Keratinocyte (primary cell): ENCODE measurements at regions not wholly inside any gene's neighbourhood (a gene's known extent, or its start where the extent isn't known, plus 50 kb on each side); places are given as distances from the start of the nearest gene placed in this dataset.
"Not testable (repeated sequence)": the region's sequence is repeated elsewhere in the genome, so short reads cannot be mapped to it uniquely, and the experiment has no call there.

Experiments
- DNase-seq: peaks from one replicate; pipeline ENCODE4 v3.0.0-alpha.2; 2011; ENCODE audit warnings: low read depth, missing footprints, low spot score
- FAIRE-seq: peaks from 2 replicates; lab custom pipeline; 2011; peaks lifted over from hg19 to GRCh38; lab: Jason Lieb, UNC
- H2AFZ ChIP-seq: 2 replicates; pipeline ENCODE4 v1.6.0; 2012; ENCODE audit warnings: low read length, control low read depth, inconsistent platforms; ENCODE audit not compliant: control insufficient read depth
- H3K27ac ChIP-seq: 2 replicates; pipeline ENCODE4 v1.5.1; 2011; ENCODE audit warnings: low read length; ENCODE audit not compliant: control insufficient read depth, insufficient read depth
- H3K27me3 ChIP-seq: 3 replicates; pipeline ENCODE4 v1.6.0; 2011; ENCODE audit warnings: low read length; ENCODE audit not compliant: control insufficient read depth, insufficient read depth; ENCODE audit errors: extremely low read depth
- H3K36me3 ChIP-seq, 2 experiments: 2 replicates in 1 of 2; 3 replicates in 1 of 2; pipeline ENCODE4 v1.5.1; 2011; ENCODE audit warnings: low read length in 2 of 2, mild to moderate bottlenecking in 1 of 2; ENCODE audit not compliant: control insufficient read depth in 2 of 2, insufficient read depth in 2 of 2; ENCODE audit errors: extremely low read depth in 1 of 2
- H3K4me1 ChIP-seq: 3 replicates; pipeline ENCODE4 v1.5.1; 2011; ENCODE audit warnings: low read length; ENCODE audit not compliant: control insufficient read depth, insufficient read depth; ENCODE audit errors: extremely low read depth
- H3K4me2 ChIP-seq: 3 replicates; pipeline ENCODE4 v1.6.0; 2011; ENCODE audit warnings: low read depth, low read length; ENCODE audit not compliant: control insufficient read depth, insufficient read depth; ENCODE audit errors: extremely low read depth
- H3K4me3 ChIP-seq, 3 experiments: fragments of 200-600 bp in 1 of 3; sonication (generic) in 1 of 3; 2 replicates in 2 of 3; 3 replicates in 1 of 3; pipeline ENCODE4 v1.5.1; 2011 to 2016; ENCODE audit warnings: low read length in 3 of 3, mild to moderate bottlenecking in 3 of 3, control low read depth in 2 of 3, inconsistent platforms in 1 of 3, low read depth in 1 of 3, mixed read lengths in 1 of 3, mixed run types in 1 of 3, moderate library complexity in 1 of 3; ENCODE audit not compliant: control insufficient read depth in 2 of 3, insufficient read depth in 2 of 3; ENCODE audit errors: extremely low read depth in 1 of 3
- H3K79me2 ChIP-seq: 2 replicates; pipeline ENCODE4 v1.6.0; 2012; ENCODE audit warnings: low read length; ENCODE audit not compliant: control insufficient read depth, insufficient read depth
- H3K9ac ChIP-seq: 3 replicates; pipeline ENCODE4 v1.6.0; 2011; ENCODE audit warnings: low read length; ENCODE audit not compliant: control insufficient read depth, insufficient read depth; ENCODE audit errors: extremely low read depth
- H3K9me1 ChIP-seq: 3 replicates; pipeline ENCODE4 v1.6.0; 2011; ENCODE audit warnings: low read length; ENCODE audit not compliant: control insufficient read depth, insufficient read depth; ENCODE audit errors: extremely low read depth
- H3K9me3 ChIP-seq: 2 replicates; pipeline ENCODE4 v1.5.1; 2012; ENCODE audit warnings: low read depth, low read length; ENCODE audit not compliant: control insufficient read depth
- H4K20me1 ChIP-seq: 3 replicates; pipeline ENCODE4 v1.6.0; 2011; ENCODE audit warnings: low read length; ENCODE audit not compliant: control insufficient read depth, insufficient read depth; ENCODE audit errors: extremely low read depth
- EZH2 ChIP-seq: IDR thresholded peaks from one replicate; pipeline ENCODE4 v1.6.1; 2012; ENCODE audit warnings: inconsistent platforms, mild to moderate bottlenecking, low read length, moderate library complexity
- dilution Hi-C: fragments of 300-500 bp; cut with MboI; formaldehyde crosslinking; loops from one replicate; pipeline ENCODE4 v1.7.0; 2020; ENCODE audit warnings: low sequenced_read_pairs; ENCODE audit not compliant: extremely low pct_ligation_motif_present
- TF ChIP-seq, protein P1 (sequence below), 3 experiments: IDR thresholded peaks in 1 of 3; conservative IDR thresholded peaks in 1 of 3; optimal IDR thresholded peaks in 1 of 3; 2 replicates in 2 of 3; 3 replicates in 1 of 3; pipeline versions ENCODE3 to v1.5.1; 2011; ENCODE audit warnings: low read length in 3 of 3, mild to moderate bottlenecking in 3 of 3, moderate library complexity in 2 of 3, control low read depth in 1 of 3, inconsistent platforms in 1 of 3; ENCODE audit not compliant: insufficient read depth in 2 of 3; ENCODE audit errors: extremely low read depth in 1 of 3

DNA sequence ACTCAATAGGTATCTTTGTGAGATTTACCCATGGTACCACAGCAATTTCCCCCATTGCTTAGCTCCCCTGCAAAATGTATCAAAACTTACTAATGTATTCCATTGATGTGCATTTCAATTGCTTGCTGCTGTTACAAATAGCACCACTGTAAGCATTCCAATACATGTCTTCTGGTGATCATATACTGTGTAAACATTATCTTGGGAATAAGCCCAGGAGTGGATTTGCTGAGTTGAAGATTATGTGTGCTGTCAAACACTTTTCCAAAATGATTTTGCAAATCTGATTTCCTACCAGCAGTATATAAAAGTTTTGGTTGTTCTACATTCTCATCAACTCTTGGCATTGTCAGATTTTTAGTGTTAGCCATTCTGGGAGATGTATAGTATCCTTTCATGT is 141.0 kb upstream of the KCTD3 start:
- no peaks in the 10 kb centered on the region for H4K20me1 ChIP-seq
- no peaks in the 10 kb centered on the region for H3K4me1 ChIP-seq
- no peak for FAIRE-seq
- H3K79me2 ChIP-seq: no peaks in the 10 kb centered on the region
- no peaks in the 10 kb centered on the region for H3K36me3 ChIP-seq
- H3K4me3 ChIP-seq: no peak overlapping the region
- H3K9me3 ChIP-seq: no peaks in the 10 kb centered on the region
- H2AFZ ChIP-seq: no peak overlapping the region
- dilution Hi-C loops: no loop called here
- TF ChIP-seq EZH2: no peak
- TF ChIP-seq, protein P1, sequence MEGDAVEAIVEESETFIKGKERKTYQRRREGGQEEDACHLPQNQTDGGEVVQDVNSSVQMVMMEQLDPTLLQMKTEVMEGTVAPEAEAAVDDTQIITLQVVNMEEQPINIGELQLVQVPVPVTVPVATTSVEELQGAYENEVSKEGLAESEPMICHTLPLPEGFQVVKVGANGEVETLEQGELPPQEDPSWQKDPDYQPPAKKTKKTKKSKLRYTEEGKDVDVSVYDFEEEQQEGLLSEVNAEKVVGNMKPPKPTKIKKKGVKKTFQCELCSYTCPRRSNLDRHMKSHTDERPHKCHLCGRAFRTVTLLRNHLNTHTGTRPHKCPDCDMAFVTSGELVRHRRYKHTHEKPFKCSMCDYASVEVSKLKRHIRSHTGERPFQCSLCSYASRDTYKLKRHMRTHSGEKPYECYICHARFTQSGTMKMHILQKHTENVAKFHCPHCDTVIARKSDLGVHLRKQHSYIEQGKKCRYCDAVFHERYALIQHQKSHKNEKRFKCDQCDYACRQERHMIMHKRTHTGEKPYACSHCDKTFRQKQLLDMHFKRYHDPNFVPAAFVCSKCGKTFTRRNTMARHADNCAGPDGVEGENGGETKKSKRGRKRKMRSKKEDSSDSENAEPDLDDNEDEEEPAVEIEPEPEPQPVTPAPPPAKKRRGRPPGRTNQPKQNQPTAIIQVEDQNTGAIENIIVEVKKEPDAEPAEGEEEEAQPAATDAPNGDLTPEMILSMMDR (optimal IDR thresholded peaks at IDR 0.05 in 1 of 3, IDR thresholded peaks at IDR 0.05 in 1 of 3, conservative IDR thresholded peaks at IDR 0.05 in 1 of 3; ENCODE audit: extremely low read depth in 1 of 3, insufficient read depth in 2 of 3, low read length in 3 of 3): no peak
- no peaks in the 10 kb centered on the region for H3K27me3 ChIP-seq
- no peak overlapping the region for H3K9ac ChIP-seq
- no peak for DNase-seq
- H3K9me1 ChIP-seq: no peaks in the 10 kb centered on the region
- H3K27ac ChIP-seq: no peak overlapping the region
- H3K4me2 ChIP-seq: no peak overlapping the region

DNA sequence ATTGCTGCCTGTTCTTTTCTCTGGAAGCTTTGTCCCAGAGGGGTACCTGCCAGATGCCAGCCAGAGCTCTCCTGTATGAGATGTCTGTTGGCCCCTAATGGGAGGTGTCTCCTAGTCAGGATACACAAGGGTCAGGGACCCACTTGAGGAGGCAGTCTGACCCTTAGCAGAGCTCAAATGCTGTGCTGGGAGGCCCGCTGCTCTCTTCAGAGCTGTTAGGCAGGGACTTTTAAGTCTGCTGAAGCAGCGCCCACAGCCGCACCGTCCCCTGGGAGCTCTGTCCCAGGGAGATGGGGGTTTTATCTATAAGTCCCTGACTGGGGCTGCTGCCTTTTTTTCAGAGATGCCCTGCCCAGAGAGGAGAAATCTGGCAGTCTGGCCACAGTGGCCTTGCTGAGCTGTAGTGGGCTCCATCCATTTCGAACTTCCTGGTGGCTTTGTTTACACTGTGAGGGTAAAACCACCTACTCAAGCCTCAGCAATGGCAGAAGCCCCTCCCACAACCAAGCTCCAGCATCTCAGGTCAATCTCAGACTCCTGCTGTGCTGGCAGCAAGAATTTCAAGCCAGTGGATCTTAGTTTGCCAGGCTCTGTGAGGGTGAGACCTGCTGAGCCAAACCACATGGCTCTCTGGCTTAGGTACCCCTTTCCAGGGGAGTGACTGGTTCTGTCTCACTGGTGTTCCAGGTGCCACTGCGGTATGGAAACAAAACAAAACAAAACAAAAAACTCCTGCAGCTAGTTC is 134.4 kb upstream of the KCTD3 start:
- H3K4me1 ChIP-seq, H3K27me3 ChIP-seq, H2AFZ ChIP-seq, H3K4me3 ChIP-seq, H3K9me1 ChIP-seq, H3K4me2 ChIP-seq, dilution Hi-C loops, H3K79me2 ChIP-seq, H3K27ac ChIP-seq, H3K9me3 ChIP-seq, H3K9ac ChIP-seq, FAIRE-seq, DNase-seq, H3K36me3 ChIP-seq, H4K20me1 ChIP-seq: not testable (repeated sequence)

DNA sequence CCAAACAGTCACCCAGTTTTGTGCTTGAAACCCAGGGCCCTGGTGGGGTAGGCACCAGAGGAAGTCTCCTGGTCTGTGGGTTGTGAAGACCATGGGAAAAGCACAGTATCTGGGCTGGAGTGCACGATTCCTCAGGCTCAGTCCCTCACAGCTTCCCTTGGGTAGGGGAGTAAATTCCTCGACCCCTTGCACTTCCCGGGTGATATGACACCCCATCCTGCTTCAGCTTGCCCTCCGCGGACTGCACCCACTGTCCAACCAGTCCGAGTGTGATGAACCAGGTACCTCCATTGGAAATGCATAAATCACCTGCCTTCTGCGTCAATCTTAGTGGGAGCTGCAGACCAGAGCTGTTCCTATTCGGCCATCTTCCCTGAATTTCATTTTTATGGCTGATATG is 133.9 kb upstream of the KCTD3 start:
- H3K36me3 ChIP-seq: no peaks in the 10 kb centered on the region
- no peak for FAIRE-seq
- DNase-seq: no peak
- no peaks in the 10 kb centered on the region for H3K79me2 ChIP-seq
- dilution Hi-C loops: no loop called here
- no peaks in the 10 kb centered on the region for H3K9me3 ChIP-seq
- no peaks in the 10 kb centered on the region for H3K9me1 ChIP-seq
- no peaks in the 10 kb centered on the region for H3K4me1 ChIP-seq
- H3K4me3 ChIP-seq: no peak overlapping the region
- TF ChIP-seq EZH2: no peak
- TF ChIP-seq, protein P1 (optimal IDR thresholded peaks at IDR 0.05 in 1 of 3, IDR thresholded peaks at IDR 0.05 in 1 of 3, conservative IDR thresholded peaks at IDR 0.05 in 1 of 3; ENCODE audit: extremely low read depth in 1 of 3, insufficient read depth in 2 of 3, low read length in 3 of 3): no peak
- H2AFZ ChIP-seq: no peak overlapping the region
- no peak overlapping the region for H3K9ac ChIP-seq
- H3K4me2 ChIP-seq: no peak overlapping the region
- H3K27me3 ChIP-seq: no peaks in the 10 kb centered on the region
- H4K20me1 ChIP-seq: no peaks in the 10 kb centered on the region
- no peak overlapping the region for H3K27ac ChIP-seq
